NCI-H2196 (cell line): ENCODE measurements at regions not wholly inside any gene's neighbourhood (a gene's known extent, or its start where the extent isn't known, plus 50 kb on each side); places are given as distances from the start of the nearest gene placed in this dataset.

Experiments
- DNase-seq: peaks from one replicate; lab custom pipeline; 2025; ENCODE audit not compliant: unreplicated experiment; lab: John Stamatoyannopoulos, UW

GRCh38 chr13:36750046-36750445 lies 69.0 kb upstream of the RFXAP start:
- no peak for DNase-seq

- no peak for DNase-seq
These were observed 68.6 kb upstream of the RFXAP start for GRCh38 chr13:36750461-36750860.

GRCh38 chr13:36750946-36751345 lies 68.1 kb upstream of the RFXAP start:
- no peak for DNase-seq

DNA sequence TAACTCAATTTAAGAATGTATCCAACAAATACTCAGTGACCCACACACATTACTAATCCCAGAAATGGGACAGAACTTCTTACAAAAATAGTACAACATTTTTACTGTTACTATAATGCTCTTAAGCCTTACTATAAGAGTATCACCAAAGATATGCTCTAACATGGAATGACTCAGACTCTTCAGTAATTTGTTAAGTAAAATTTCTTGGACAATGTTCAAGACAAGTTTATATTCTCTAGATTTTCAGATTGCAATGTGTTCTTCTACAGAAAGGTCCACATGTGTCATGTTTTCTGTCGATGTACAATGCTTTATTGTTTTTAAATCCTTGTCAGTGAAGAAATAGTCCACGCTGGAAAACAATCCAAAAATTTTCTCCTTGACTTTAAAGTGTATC lies 66.3 kb upstream of the RFXAP start:
- no peak for DNase-seq

DNA sequence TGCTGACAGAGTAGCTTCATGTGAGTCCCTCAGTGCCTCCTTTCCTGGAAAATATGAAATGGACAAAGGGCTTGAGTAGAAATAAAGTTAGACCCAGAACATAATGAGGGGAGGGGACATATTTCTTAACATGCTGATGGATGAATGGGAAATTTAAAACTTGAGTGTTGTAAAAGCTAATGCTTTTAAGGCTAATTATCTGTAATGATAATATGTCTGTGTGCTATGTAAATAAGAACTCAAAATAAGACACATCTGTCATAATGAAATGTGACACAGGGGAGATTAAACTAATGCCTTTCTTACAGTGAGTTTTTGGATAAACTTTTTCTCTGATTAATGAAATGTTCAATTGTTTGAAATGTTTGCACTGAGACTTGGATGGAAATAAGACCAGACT lies 65.8 kb upstream of the RFXAP start:
- DNase-seq = no peak

DNA sequence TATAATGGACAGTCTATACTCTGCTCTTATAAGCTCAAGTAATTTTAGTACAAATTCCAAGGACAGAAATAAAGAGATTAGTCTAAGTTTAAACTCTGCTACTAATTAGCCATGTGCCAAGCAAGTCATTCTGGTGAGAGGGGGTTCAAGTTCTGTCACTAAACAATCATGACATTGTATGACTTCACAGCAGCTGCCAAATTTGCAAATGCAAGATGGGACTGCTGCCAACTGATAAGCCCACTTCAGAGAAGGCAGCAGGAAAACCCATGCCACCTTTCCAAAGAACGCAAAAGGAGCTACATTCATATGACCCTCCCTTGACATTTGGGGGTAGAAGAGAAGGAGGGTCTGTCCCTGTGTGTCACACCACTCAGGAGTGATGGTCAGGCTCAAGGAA lies 60.7 kb upstream of the RFXAP start:
- peak; percentile 26 for DNase-seq

GRCh38 chr13:36763126-36763722 lies 55.8 kb upstream of the RFXAP start:
- DNase-seq = no peak

DNA sequence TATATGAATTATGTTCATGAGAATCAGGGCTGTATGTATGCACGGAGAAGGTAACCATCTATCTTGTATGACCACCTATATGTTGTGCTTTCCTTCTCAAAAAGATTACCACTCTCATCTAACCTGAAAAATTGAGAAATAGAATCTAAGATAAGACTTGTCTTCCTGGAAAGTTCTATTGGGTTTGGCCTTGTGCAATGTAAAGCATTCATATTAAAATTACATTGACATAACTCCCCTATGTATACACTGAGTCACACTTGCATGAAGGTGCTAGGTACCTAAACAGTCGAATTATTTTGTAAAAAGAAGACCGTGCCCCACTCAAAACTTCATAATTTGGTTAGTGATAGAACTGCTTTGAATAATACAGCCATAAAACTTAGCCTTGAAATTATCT lies 54.5 kb upstream of the RFXAP start:
- DNase-seq = no peak

GRCh38 chr13:36764957-36765356 lies 54.1 kb upstream of the RFXAP start:
- no peak for DNase-seq

DNA sequence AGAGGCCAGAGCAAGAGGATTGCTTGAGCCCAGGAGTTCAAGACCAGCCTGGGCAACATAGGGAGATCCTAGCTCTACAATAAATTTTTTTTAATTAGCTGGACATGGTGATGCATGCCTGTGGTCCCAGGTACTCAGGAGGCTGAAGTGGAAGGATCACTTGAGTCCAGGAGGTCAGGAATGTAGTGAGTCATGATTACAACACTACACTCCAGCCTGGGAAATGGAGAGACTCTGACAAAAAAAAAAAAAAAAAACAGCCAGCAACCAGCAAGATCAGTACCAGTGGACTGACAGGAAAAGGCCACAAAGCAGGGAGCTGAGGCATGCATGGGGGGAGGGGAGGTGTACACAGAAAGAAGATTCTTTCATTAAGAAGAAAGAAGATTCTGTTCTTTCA lies 52.7 kb upstream of the RFXAP start:
- no peak for DNase-seq

DNA sequence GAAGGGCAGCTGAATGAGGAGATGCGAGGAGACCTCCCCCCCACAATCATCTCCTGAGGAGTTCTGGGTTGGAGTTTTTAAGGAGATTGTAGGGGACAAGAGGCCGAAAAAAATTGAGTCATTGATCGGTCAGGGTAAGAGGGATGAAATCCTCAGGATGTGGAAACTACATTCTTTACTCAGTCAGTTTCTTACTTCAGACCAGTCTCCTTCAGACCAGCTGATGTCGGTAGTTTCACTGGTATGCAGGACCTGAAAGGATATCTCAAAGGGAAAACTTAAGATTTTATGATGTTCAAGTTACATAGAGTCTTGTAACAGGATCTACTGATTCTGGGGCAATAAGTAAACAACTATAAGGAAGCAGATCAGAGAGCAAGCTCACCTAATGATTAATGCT lies 51.7 kb upstream of the RFXAP start:
- DNase-seq = no peak

DNA sequence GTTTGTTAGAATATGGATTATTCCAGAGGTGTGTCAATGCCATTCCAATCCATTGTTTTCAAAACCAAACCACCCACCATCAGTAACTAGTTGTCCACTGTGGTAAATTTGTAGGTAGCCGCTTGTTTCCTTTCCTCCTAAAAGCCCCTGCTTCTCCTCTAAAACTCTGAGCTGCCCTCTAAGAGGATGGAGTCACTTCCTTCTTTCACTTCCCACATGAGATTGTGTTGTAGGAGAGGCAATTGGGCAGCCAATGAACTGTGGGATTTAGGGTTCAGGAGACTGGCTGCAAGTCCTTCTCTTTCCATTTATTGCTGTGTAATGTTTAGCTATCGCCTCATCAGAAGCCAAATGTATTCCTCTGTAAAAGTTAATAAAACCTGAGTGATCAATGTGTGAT lies 49.9 kb upstream of the RFXAP start:
- DNase-seq = no peak
